Stimulated activated CD4-positive, alpha-beta T cell treated with anti-CD3 and anti-CD28 coated beads, Interleukin-15, amount 100 ng/mL, for 48 hours (primary cell): ENCODE measurements at regions not wholly inside any gene's neighbourhood (a gene's known extent, or its start where the extent isn't known, plus 50 kb on each side); places are given as distances from the start of the nearest gene placed in this dataset.

Source experiments
- DNase-seq, 2 donors: peaks; one replicate each; pipeline ENCODE4 v3.0.0-alpha.2; 2020; ENCODE audit warnings: low read depth in 2 of 2

DNA sequence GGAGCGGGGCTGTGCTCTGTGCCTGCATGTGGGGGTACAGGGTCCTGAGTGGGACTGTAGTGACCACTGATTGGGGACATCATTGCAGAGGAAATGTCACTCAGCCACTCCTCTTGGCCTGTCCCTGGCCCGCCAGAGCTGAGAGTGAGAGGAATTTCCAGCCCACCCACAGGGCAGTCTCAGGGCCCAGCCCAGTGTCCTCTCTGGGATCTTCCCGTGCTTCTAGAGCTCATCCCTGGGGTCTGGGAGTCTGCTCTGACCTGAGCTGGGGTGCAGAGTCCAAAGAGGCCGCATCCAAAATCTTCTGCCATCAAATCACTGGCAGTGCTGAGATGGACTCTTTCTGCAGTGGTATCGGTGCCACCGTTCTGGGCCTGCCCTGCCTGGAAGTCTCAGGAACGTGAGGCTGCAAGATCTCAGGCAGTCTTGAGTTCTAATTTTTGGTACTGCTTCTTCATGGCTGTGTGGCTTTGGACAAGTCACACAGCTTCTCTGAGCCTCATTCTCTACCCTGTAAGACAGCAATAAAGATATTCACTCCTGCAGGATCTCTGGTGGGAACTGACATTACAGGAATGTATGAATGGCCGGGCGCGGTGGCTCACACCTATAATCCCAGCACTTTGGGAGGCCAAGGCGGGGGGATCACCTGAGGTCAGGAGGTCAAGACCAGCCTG is 100.8 kb upstream of the TARDBP start:
- no peak for DNase-seq

DNA sequence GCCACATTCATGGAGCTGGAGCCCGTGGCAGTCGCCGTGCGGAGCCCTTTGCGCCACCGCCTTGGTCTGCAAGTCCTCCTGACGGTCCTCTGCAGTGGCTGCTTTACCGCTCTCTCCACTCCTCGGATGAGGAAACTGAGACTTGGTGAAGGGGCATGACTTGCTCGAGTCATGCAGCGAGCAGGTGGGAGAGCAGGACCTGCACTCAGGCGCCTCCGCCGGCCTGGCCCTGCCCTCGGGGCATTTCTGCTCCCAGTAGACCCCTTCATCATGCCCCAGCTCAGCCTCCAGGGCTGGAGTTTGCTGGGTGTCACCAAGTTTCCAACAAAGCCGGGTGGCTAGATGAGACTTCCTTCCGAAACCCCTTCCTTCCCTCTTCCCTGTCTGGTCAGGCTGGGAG is 100.0 kb upstream of the TARDBP start:
- no peak for DNase-seq

- no peak for DNase-seq
Measured at GRCh38 chr1:10914056-10914455, 98.4 kb upstream of the TARDBP start.

- no peak for DNase-seq
Measured at GRCh38 chr1:10915594-10915993, 96.9 kb upstream of the TARDBP start.

DNA sequence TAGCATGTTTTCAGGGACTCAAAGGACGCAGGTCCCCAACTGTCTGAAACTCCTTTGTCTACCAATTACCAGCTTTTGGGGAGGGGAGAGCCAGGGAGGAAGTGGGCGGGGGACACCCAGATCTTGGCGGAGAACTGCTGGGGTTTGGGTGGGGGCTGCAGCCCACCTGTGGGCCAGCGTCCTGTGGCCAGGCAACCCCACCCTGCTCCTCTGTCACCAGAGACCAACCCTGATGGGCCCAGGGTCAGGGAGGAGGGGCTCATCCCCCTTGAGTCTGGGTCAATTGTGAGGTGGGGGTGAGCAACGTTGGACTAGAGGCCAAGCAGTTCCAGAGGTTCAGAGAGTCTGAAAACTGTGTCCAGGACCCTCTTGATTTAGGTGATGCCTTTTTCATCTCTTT is 96.1 kb upstream of the TARDBP start:
- no peak for DNase-seq

DNA sequence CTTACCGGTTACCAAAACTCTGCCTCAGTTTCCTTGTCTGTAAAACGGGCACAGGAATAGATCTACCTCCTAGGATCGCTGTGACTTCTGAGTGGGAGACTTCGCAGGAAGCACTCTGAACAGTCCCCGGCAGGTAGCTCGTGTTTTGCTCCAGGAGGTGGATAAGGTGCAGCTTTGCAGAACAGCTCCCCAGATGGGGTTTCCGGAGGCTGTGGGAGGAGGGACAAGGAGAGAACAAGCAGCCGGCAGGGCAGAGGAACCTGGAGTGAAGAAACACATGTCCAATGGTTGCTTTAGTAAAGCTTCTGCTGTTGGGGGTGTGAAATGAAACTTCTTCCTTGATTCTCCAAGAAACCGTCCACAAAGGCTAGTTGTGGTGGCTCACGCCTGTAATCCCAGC is 95.5 kb upstream of the TARDBP start:
- no peak for DNase-seq

DNA sequence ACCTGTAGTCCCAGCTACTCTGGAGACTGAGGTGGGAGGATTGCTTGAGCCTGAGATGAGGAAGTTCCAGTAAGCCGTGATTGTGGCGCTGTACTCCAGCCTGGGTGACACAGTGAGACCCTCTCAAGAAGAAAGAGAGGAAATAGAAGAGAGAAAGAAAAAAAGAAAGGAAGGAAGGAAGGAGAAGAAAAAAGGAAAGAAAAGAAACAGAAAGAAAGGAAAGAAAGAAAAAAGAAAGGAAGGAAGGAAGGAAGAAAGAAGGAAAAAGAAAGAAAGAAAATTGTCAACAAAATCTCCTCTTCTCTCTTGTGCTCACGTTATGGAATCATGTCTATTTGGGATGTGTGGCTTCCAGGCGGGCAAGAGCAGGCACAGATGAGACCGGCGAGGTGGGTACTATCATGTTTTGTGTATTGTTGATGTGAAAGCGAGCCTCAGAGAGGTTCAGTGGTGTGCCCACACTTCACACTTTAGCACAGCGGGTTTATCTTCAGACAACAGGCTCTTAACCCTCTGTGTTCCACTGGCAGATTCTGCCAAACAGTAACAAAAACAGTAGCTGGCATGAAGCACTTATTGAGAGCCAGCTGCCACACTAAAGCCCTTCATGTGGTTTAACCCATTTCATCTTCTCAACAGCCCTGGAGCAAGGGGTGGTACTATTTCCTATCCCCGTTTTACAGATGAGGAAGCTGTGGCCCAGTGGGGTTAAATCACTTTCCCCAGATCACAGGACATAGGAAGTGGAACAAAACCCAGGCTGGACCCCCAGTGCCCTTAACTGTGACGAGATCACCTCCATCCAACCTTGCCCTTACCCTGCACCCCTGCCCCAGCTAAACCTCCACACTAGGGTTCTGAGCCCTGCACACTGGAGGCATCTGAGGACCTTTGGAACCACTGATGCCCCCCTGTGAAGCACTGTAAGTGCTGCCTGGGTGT is 94.7 kb upstream of the TARDBP start:
- no peak for DNase-seq

GRCh38 chr1:10918531-10918930 is 93.9 kb upstream of the TARDBP start:
- no peak for DNase-seq

- no peak for DNase-seq
Measured at GRCh38 chr1:10920063-10920626, 92.3 kb upstream of the TARDBP start.

- peak; percentile 24 to 31 for DNase-seq
Measured at GRCh38 chr1:10922315-10923060, 90.0 kb upstream of the TARDBP start.

GRCh38 chr1:10924030-10924429 is 88.4 kb upstream of the TARDBP start:
- no peak for DNase-seq

- DNase-seq, result no peak
Measured at GRCh38 chr1:10928654-10929053, 83.8 kb upstream of the TARDBP start.

DNA sequence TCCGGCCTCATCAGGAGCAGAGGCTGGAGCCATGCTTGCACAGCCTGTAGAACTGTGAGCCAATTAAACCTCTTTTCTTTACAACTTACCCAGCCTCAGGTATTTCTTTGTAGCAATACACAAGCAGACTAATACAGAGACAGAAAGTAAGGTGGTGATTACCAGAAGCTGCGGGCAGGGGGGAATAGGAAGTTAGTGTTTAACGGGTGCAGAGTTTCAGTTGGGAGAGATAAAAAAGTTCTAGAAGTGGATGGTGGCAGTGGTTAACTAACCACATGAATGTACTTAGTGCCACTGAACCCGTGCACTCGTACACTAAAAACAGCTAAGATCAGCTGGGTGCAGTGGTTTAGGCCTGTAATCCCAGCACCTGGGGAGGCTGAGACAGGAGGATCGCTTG is 80.4 kb upstream of the TARDBP start:
- DNase-seq, result peak in 1 of 2 donors; percentile 32

- no peak for DNase-seq
Measured at GRCh38 chr1:10934150-10934818, 78.2 kb upstream of the TARDBP start.

- no peak for DNase-seq
Measured at GRCh38 chr1:10935246-10935645, 77.2 kb upstream of the TARDBP start.

DNA sequence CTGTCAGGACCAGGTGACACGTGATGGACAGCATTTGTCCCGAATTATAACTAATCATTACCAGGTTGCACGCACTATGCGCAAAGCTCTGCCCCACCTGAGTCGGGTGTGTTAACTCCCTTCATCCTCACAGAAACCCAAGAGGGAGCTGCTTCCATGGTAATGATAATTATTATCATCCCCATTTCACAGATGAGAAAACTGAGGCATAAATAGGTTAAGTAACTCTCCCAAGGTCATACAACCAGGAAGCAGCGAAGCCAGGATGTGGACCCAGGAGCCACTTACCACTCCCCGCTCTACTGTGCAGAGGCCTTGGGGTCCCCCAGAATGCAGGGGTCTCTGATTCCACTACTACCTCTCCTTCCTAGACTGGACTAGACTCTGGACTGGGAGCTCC is 76.7 kb upstream of the TARDBP start:
- DNase-seq, result no peak

DNA sequence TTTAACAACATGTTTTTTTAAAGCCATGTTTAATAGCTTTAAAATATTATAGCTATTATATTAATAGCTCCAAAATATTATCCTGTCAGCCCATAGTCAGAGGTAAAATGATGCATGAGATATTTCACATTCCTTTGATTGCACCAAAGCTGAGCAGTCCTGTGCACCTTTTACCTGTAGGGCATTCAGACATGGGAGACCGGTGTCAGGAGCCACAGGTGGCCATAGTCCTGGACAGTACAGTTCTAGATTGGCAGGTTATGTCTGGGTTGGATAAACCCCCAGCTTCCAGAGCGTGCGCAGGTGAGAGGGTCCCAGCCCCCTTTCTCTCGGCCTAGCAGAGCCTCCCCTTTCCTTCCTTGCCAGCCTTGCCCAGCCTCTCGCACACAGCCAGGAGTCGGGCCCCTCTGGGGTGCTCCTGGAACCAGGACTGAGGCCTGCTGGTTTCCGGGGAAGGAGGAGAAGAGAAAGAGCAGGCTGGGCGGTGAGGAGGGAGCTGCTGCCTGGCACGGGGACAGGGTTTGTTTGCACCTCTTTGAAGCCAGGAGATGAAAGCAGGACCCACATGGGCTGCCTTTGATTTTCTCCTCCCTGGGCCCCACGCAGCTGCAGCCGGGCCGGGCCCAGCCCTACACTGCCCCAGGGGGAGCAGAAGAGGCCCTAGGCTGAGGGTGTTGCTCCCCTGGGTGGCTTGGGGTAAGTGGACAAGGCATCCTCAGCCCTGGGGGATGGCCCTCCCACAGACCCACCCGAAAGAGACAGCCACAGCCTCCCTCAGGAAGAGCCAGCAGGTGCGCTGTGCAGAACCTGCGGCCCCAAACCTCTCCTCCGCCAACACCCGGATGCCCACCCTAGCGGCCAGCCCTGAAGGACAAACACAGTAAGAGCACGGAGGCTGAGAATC is 75.2 kb upstream of the TARDBP start:
- DNase-seq, result no peak

DNA sequence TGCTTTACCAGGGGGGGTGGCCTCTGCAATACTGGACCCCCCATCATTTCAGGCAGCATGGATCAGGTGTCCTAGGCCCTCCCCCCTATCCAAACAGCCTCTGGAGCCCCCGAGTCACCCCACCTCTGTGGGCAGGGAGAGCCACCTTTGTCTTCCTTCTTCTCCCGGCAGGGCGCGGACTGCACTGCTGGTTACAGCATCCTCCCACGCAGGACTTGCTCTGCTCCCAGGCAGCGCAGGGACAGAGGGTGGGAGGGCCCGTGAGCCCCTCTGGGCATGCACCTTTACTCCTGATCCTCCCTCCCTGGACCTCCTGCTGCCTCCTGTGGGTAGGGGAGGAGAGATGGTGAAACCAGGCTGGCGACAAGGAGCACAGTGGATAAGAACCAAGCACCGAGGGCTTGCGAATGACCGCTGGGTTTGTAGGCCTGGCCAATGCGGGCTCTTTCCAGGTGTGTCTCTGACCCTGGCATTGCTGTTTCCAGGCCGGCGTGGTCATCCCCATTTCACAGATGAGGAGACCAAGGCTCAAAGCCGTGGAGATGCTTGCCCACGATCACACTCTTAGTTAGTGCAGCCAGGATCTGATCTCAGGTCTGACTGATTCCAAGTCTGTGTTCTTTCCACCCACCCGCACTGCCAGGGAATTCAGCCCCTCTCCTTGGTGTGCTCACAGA is 73.6 kb upstream of the TARDBP start:
- DNase-seq, result no peak

- DNase-seq, result peak; percentile 49 to 53
Measured at GRCh38 chr1:10939654-10940450, 72.6 kb upstream of the TARDBP start.
